ENCODE measurements at regions not wholly inside any gene's neighbourhood (a gene's known extent, or its start where the extent isn't known, plus 50 kb on each side); places are given as distances from the start of the nearest gene placed in this dataset.

GRCh38 chr5:68646144-68646543, 430.6 kb downstream of the PIK3R1 start:
- Histone ChIP-seq H3K36me3 (ENCODE audit: insufficient read depth, low read length) (no peaks in the 10 kb centered on the region), H3K79me2 (ENCODE audit: insufficient read depth, low read length) (no peaks in the 10 kb centered on the region), H3K4me2 (ENCODE audit: insufficient read depth, low read length) (no peak overlapping the region), H3K27me3 (ENCODE audit: insufficient read depth, low read length, poor library complexity) (no peaks in the 10 kb centered on the region), H3K9me3 (ENCODE audit: insufficient read depth, low read length, severe bottlenecking) (no peaks in the 10 kb centered on the region), H3K4me1 (ENCODE audit: insufficient read depth, low read length) (no peaks in the 10 kb centered on the region), H3K9ac (ENCODE audit: low read depth, low read length) (no peak overlapping the region), H2AFZ (ENCODE audit: low read depth, low read length) (no peak overlapping the region), H4K20me1 (ENCODE audit: insufficient read depth, low read length) (no peaks in the 10 kb centered on the region), H3K4me3 (ENCODE audit: low read depth in 1 of 2, low read length in 2 of 2) (no peak overlapping the region), H3K27ac (ENCODE audit: low read length) (no peak overlapping the region)
- no peak for TF ChIP-seq EZH2 (IDR thresholded peaks at IDR 0.05; ENCODE audit: borderline replicate concordance, low read depth, low read length, severe bottlenecking)
- TF ChIP-seq CTCF (IDR thresholded peaks at IDR 0.05; ENCODE audit: borderline replicate concordance, extremely low read depth, low read length, poor library complexity, severe bottlenecking): no peak
- DNase-seq (no peak), ATAC-seq (ENCODE audit: insufficient read depth, low read depth) (no peak)

- no peak overlapping the region for H3K4me3 ChIP-seq (ENCODE audit: low read depth in 1 of 2, low read length in 2 of 2)
- H3K27ac ChIP-seq (ENCODE audit: low read length): no peak overlapping the region
- no peak for DNase-seq
- no peak overlapping the region for H3K9ac ChIP-seq (ENCODE audit: low read depth, low read length)
- no peaks in the 10 kb centered on the region for H3K9me3 ChIP-seq (ENCODE audit: insufficient read depth, low read length, severe bottlenecking)
- H2AFZ ChIP-seq (ENCODE audit: low read depth, low read length): no peak overlapping the region
- H3K79me2 ChIP-seq (ENCODE audit: insufficient read depth, low read length): no peaks in the 10 kb centered on the region
- H3K4me1 ChIP-seq (ENCODE audit: insufficient read depth, low read length): no peaks in the 10 kb centered on the region
- TF ChIP-seq CTCF (IDR thresholded peaks at IDR 0.05; ENCODE audit: borderline replicate concordance, extremely low read depth, low read length, poor library complexity, severe bottlenecking) (no peak), EZH2 (IDR thresholded peaks at IDR 0.05; ENCODE audit: borderline replicate concordance, low read depth, low read length, severe bottlenecking) (no peak)
- H3K4me2 ChIP-seq (ENCODE audit: insufficient read depth, low read length): no peak overlapping the region
- no peaks in the 10 kb centered on the region for H3K27me3 ChIP-seq (ENCODE audit: insufficient read depth, low read length, poor library complexity)
- H3K36me3 ChIP-seq (ENCODE audit: insufficient read depth, low read length): no peaks in the 10 kb centered on the region
- no peak for ATAC-seq (ENCODE audit: insufficient read depth, low read depth)
- H4K20me1 ChIP-seq (ENCODE audit: insufficient read depth, low read length): no peaks in the 10 kb centered on the region
These were observed 432.2 kb downstream of the PIK3R1 start for GRCh38 chr5:68647743-68648142.

GRCh38 chr5:68648944-68649857, 433.6 kb downstream of the PIK3R1 start:
- Histone ChIP-seq H3K9me3 (ENCODE audit: insufficient read depth, low read length, severe bottlenecking) (no peaks in the 10 kb centered on the region), H3K4me2 (ENCODE audit: insufficient read depth, low read length) (no peak overlapping the region)
- DNase-seq: no peak

More at GRCh38 chr5:68648944-68649857, 433.6 kb downstream of the PIK3R1 start:
- Histone ChIP-seq H2AFZ (ENCODE audit: low read depth, low read length) (no peak overlapping the region), H4K20me1 (ENCODE audit: insufficient read depth, low read length) (no peaks in the 10 kb centered on the region), H3K9ac (ENCODE audit: low read depth, low read length) (no peak overlapping the region), H3K36me3 (ENCODE audit: insufficient read depth, low read length) (no peaks in the 10 kb centered on the region), H3K79me2 (ENCODE audit: insufficient read depth, low read length) (no peaks in the 10 kb centered on the region), H3K4me1 (ENCODE audit: insufficient read depth, low read length) (no peaks in the 10 kb centered on the region), H3K27me3 (ENCODE audit: insufficient read depth, low read length, poor library complexity) (no peaks in the 10 kb centered on the region), H3K4me3 (ENCODE audit: low read depth in 1 of 2, low read length in 2 of 2) (no peak overlapping the region), H3K27ac (ENCODE audit: low read length) (no peak overlapping the region)
- ATAC-seq (ENCODE audit: insufficient read depth, low read depth): no peak
- TF ChIP-seq CTCF (IDR thresholded peaks at IDR 0.05; ENCODE audit: borderline replicate concordance, extremely low read depth, low read length, poor library complexity, severe bottlenecking): no peak
- no peak for TF ChIP-seq EZH2 (IDR thresholded peaks at IDR 0.05; ENCODE audit: borderline replicate concordance, low read depth, low read length, severe bottlenecking)

Measured in DND-41 (cell line).